Lower leg skin (tissue), 3 donors: ENCODE measurements at regions not wholly inside any gene's neighbourhood (a gene's known extent, or its start where the extent isn't known, plus 50 kb on each side); places are given as distances from the start of the nearest gene placed in this dataset.

Source experiments
- CTCF ChIP-seq, 3 donors: fragments of 450-650 bp; IDR thresholded peaks; one replicate each; pipeline ENCODE4 v1.5.1; 2016; ENCODE audit warnings: antibody characterized with exemption in 3 of 3, mild to moderate bottlenecking in 3 of 3, moderate library complexity in 2 of 3
- POLR2A ChIP-seq, 2 donors: fragments of 450-650 bp; IDR thresholded peaks; one replicate each; pipeline ENCODE4 v1.6.1; 2016 to 2017; ENCODE audit warnings: antibody characterized with exemption in 2 of 2, mild to moderate bottlenecking in 1 of 2, moderate library complexity in 1 of 2

DNA sequence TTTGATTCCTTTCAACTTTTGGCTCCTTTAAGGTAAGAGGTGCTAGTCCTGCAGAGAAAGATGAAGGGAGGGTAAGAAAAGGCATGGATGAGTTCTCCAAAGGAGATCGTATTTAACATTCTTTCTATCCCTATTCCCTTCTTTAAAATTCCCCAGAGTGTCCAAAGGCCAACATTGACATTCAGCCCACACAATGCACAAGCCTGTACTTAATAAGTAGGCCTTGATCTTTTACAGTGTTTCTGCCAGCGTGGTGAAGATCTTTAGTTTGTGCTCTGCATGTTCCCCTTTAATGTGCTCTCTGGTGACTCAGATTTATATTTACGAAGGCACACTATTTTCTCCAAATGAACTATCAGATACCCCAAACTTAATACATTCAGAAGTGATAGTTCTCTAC lies 582.5 kb upstream of the RGS18 start:
- TF ChIP-seq CTCF (IDR thresholded peaks at IDR 0.05) (no peak), POLR2A (IDR thresholded peaks at IDR 0.05) (no peak)
